ENCODE measurements at regions not wholly inside any gene's neighbourhood (a gene's known extent, or its start where the extent isn't known, plus 50 kb on each side); places are given as distances from the start of the nearest gene placed in this dataset.

DNA sequence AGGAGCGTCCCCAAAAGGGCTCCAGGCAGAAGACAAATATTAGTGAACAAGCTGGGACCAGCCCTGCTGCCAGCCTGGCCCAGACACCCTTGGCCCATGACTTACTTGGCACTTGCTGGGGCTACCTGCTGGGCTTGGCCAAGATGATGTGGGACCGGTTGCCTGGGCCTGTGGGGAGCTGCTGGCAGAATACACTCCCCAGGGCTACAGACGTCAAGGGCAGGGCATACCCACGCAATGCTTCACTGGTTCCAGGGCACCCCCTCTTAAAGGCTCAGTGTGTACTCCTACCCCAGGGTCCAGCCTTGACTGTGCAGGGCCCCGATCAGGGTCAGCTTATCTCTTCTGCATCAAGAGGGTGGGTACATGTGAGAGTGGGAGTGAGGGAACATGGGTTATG is 106.5 kb upstream of the SLC2A1 start:
- no peak for DNase-seq

DNA sequence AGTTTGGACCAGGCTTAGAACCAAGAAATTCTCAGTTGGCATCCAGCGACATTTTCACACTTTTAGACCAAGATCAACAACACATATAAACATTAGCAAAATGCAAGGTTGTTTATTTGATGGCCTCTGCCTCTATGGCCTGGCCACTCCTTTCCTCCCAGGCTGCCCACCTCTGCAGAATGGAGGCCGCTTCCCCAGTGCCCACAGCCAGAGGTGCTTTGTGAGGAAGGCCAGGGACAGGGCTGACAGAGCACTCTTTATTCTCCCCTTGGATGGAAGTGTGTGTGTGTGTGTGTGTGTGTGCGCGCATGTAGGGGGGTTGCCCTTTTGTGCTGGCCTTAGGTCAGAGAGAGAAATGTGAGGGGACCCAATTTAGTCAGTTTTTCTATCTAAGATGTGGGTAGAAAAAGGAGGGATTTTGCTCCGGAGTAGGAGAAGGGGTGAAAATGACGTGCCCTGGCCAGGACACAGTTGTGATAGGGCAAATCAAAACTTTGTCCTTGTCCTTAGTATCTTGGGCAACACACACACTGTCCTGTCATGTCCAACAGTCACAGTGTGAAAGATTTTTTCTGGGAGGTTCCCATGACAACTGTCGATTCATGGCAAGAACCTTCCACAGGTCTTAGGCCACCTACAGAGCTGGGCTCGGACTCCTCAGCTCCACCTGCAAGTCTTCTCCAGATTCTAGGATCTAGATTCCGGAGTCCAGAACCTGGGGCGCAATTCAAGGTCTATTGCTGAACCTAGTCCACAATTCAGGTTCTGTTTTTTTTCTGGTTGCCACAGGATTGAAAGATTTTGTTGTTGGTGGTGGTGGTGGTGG is 104.9 kb upstream of the SLC2A1 start:
- DNase-seq, result peak; percentile 37

DNA sequence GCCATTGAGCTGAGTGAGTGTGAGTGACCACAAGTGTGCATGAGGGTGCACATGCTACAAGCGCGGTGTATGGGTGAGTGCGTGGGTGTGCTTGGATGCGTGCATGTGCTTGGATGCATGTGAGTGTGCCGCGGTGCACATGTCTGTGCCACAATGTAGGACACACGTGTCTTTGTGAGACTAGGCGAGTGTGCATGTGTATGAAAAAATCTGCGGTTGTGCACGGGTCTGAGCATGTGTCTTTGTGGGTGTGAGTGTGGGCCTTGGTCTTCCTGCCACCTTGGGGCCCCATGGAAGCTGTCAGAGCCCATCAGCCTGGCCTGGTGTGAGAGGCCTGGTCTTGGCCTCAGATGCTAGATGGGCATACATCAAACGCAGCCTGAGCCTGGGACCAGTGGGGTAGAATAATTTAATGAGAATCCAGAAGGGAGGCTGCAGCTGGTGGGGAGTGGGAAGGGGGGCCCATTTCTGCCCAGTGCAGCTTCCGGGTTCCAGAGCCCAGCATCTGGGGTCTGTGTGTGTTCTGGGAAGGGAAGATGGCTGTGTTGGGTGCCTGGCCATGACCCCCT is 103.9 kb upstream of the SLC2A1 start:
- DNase-seq, result peak; percentile 35

DNA sequence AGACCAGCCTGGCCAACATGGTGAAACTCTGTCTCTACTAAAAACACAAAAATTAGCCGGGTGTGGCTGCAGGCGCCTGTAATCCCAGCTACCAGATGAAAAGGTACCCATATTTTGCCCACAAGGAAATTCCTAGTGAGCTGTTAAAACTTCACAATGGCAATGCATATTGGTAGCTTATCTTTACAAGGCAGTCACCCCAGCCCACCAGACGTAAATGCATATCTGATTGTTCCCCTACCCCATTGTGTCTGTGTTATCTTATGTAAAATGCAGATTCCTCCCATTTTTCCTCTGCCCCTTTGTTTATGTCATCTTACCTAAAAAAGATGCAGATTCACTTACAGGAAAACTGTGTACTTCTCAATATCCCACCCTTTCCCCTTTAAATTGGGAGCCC is 103.1 kb upstream of the SLC2A1 start:
- DNase-seq, result no peak

DNA sequence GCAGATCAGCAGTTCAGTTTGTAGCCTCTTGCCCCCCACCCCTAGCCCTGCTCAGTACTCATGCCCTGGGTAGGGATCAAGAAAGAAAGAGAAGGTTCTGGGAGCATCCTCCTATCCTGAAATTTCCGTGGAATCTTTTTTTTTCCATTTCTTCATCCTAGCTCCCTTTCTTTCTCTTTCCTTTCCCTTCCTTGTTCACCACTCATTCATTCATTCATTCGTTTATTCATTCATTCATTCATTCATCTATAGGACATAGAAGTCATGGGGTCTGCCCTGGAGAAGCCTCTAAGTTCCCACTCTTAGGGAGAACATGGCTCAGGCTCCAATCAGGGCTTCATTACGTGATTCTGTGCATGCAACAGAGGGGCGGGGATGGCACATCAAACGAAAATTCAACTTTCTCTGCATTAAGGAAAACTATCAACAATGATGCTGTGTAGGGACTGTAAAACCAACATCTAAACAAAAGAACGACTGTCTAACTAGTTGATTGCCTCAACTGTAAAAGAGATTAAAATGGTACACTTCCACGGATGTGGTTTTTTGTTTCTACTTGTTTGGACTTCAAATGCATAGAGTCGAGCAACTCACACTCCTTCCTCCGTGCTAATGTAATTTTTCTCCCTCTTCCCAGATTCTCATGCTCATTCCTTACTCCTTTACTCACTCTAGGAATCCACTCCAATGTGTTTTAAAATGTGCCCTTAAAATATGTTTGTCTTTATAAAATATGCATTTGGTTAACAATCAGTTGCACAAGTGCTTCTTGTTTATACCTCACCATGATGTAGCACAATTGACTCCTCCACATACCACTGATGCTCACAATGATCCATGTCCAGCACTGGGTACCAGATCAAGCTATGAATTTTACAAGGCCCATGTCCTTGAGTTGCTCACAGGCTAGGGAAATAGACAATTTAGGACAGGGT is 101.2 kb upstream of the SLC2A1 start:
- DNase-seq, result peak; percentile 9

DNA sequence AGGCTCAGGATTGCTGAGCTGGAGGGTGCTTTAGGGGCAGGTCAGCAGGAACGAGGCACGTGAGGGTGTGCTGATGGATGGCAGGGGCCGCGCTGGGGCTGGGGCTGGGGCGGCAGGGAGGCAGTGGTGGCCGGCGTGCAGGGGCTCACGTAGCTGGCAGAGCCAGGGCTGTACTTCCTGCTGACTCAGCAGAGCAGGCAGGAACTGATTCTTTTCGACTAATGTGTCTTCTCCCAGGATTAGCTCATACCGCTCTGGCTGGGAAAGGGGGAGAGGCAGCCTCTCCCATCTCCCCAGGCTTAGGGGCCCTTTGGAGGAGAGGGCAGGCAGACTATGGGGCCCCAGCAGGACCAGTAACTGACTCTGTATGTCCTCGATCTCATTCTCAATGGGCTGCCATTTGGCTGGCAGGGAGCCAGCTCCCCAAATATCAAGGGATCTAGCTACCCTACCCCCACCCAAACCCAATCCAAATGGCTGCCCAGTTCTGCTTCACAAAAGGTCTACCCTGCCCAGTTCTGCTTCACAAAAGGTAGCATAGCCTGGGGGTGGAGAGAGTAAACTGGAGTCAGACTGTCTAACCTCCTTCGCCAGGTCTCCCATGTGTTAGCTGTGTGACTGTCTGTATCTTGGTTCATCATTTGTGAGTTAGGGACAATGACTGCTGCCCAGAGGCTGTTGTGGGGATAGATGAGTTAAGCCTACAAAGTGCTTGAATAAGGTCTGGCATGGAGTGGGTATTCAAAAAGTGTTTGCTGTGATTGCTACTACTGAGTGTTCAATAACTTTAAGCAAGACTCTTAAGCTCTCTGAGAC is 100.1 kb upstream of the SLC2A1 start:
- DNase-seq, result no peak

DNA sequence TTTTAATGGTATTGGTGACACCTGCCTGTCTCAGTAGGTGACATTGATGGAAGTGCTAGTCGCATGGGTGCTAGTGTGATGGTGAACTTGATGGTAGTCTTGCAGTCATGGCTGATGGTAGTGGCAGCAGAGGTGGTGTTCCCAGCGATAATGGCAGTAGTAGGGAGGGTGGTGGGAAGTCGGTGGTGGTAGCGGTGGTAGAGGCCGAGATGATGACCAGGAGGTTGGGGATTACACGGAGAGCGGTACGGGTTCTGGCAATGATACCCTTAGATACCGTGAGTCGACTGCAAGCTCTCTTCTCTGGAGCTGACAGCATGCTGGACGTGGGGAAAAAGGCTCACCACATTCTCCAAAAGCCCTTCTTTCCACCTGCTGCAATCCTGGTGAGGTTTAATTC is 99.4 kb upstream of the SLC2A1 start:
- DNase-seq, result no peak

DNA sequence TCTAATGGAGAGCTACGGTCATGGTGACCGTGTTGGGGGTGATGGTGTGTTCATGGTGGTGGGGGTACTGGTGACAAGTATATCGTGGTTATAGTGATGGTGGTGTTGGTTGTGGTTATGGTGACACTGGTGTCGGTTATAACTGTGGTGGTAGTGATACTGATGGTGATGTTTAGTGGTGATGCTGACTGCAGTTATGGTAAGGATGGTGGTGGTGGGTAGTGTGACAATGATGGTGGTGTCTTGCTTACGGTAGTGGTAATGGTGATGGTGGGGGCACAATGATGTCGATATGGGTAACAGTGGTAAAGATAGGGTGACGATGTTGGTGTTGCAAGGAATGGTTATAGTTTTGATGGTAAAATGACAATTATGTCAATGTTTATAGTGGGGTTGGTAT is 98.9 kb upstream of the SLC2A1 start:
- no peak for DNase-seq

DNA sequence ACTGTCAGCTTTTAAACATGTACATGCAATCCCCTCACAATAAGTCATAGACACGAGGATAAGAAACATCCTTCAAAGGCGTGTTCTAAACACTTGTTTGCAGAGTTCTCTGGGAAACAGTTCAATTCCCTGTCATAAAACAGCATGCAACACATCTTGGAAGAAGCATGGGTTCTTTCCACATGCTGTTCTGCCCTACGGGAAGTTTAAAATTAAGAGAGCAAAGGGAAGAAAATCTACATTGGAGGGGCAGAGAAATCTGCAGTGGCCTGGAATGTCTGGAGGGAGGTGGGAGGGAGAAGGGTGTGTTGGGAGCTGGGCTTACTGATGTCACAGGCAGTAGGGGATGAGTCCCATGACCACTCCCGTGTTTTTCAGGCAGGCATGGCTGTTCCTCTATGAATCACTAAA is 98.3 kb upstream of the SLC2A1 start:
- no peak for DNase-seq

DNA sequence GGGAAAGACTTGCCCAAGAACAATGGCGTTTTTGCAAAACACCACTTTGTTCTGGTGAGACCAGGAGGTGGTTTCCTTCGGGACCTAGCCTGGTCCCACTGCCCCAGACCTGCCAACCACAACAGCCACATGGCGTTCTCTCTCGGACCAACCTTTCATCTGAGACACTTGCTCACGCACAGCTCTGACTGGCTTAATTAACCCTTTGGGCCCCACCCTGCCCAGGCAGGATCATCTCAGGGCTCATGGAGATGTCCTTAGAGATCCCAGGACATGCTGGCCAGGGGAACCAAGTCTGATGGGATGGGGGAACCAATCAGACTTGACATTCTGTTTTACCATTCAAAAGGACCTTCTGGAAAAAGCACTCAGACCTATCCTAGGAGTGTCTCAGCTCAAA is 97.8 kb upstream of the SLC2A1 start:
- DNase-seq, result no peak

DNA sequence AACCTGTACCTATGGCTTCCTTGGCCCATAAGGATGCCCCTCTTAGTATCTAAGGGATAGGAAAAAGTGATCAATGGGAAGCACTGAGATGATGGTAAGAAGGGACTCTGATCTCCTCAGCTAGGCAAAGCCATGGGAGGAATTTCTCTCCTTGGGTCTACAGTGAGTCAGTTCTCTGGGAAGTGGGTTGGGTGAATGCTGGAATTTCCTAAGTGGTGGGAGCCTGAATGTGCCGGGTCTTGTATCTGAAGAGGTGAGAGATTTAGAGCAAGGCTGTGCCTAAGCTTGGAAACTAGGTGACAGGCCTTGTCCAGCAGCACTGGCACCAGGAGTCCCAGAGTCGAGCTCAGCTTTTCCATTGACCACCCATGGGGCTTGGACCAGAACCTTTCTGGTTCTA is 96.3 kb upstream of the SLC2A1 start:
- DNase-seq, result no peak

DNA sequence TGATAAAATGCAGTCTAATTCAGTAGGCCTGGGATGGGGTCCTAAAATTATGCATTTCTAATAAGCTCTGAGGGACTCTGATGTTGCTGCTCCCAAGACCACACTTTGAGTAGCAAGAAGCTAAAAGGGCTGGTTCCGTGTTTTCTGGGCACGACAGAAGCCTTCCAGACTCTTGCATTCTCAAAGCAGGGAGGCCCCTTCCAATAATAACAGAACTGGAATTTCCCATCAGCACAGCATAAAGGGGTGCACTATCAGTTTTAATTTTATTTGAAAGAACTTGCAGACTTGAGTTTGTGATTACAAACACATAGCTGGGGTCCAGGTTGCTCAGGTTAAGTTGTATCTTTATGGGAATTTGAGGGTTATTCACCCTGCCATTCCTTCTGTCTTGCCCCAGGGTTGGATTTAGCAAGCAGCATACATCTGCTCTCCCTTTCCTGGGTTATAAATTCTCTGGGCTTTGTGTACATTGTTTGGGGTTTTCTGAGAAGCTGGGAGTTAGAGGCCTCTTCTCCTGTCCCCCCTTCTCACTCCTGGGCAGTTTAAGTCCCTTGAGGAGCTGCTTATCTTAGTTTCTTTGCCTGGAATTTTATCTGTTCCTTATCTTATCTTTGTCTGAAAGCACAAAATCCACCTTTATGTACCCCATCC is 94.2 kb upstream of the SLC2A1 start:
- DNase-seq, result no peak

DNA sequence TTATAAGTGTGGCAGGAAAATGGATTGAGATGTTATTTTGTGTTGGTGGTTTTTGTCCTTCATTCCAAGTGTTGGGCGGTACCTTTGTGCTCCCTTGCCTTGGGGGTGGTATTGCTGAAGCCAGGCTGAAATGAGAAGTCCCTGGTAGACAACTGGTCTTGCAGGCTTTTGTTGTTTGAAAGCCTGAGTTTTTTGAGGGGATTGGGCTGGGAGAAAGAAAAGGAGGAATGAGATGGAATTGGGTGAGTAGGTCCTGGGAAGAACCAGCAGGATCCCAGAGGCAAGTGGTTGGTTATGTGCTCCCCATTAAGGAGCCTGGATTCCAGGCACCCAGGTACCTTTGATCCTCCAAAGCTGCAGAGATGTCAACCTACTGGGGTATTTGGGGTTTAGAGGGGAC is 93.7 kb upstream of the SLC2A1 start:
- no peak for DNase-seq

DNA sequence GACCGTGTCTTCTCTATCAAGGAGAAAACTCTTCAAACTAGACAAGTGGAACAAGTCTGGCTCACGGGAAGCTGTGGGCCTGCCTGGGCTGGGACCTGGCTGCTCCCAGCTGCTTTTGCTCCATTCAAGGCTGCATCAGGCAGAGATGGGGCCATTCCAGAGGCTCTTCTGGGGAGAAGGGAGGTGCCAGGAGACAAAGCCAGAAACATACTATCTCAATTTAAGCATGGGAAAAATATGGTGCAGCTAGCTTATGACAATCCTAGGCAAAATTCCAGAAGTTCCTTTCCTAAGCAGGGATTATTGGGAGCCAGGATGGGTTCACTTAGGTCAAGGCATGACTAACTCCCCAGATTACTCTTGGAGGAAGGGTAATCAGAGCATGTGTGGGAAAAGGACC is 90.8 kb upstream of the SLC2A1 start:
- DNase-seq, result no peak

DNA sequence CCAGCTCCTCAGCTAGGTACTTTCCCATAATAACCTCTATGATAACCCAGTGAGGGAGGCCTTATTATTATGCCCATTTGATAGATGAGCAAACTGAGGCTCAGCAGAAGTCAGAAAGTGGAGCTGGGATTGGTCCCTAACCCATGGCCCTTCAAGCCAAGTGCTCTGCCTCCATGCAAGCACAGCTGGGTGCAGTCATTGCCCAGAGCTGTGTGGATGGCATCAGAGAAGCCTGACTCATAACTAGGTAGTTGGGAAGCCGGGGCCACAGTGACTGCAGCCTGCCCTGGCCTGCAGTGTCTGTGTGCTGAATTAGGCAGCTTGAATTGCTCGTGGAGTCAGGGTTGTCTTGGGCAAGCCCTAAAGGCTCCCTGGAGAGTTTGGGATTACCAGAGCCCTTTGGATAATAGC is 89.9 kb upstream of the SLC2A1 start:
- no peak for DNase-seq

DNA sequence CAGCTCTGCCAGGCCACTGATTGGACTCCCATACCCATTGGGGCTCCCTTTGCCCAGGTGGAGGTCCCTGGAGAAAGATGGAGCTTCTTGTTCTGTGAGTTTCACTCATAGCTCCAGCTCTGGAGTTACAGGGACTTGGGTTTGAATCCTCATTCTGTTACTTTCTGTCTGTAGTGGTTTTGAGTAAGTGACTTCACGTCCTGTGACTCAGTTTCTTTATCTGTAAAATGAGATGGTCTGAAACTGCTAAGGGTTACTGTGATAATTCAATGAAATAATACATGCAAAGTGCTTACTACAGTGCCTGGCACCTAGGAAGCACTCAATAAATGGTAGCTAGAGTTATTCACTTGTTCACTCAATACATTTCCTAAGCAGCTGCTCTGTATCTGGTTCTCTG is 88.5 kb upstream of the SLC2A1 start:
- no peak for DNase-seq

DNA sequence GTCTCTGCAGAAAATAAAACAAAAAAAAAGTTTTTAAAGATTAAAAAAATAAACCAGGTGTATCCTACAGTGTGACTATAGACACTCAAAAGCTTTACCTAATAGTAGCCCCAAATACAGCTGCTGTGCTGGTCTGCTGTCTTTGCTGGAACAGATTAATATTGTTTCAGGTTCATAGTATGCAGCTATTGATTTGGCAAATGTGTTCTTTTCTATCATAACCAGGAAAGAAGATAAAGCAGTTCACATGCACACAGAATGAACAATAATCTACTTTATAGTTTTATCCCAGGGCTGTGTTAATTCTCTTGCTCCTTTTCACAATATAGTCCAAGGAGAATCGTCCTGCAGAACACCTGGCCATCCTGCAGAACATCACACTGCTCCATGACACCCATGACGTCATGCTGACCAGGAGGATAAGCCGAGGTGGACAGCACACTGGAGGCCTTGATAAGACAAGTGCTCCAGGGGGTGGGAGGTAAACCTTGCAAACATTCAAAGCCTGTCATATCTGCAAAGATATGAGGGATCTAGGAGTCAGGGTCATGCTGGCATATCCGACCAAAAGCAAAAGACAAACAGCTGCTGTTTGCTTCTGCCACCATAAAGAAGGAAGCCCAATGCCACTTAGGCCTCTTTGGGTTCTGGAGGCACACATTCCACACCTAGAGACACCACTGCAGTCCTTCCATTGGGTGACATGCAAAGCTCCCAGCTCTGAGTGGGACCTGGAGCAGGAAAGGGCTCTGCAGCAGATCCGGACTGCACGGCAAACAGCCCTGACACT is 86.1 kb upstream of the SLC2A1 start:
- no peak for DNase-seq

DNA sequence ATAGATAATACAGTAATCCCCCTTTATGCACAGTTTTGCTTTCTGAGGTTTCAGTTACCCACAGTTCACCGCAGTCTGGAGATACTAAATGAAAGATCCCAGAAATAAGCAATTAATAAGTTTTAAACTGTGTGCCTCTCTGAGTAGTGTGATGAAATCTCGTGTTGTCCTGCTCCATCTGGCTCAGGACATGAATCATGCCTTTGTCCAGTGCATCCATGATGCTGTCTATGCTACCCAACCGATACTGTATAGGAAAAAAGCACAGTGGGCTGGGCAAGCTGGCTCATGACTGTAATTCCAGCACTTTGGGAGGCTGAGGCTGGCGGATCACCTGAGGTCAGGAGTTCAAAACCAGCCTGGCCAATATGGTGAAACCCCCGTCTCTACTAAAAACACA is 85.0 kb upstream of the SLC2A1 start:
- DNase-seq, result no peak

DNA sequence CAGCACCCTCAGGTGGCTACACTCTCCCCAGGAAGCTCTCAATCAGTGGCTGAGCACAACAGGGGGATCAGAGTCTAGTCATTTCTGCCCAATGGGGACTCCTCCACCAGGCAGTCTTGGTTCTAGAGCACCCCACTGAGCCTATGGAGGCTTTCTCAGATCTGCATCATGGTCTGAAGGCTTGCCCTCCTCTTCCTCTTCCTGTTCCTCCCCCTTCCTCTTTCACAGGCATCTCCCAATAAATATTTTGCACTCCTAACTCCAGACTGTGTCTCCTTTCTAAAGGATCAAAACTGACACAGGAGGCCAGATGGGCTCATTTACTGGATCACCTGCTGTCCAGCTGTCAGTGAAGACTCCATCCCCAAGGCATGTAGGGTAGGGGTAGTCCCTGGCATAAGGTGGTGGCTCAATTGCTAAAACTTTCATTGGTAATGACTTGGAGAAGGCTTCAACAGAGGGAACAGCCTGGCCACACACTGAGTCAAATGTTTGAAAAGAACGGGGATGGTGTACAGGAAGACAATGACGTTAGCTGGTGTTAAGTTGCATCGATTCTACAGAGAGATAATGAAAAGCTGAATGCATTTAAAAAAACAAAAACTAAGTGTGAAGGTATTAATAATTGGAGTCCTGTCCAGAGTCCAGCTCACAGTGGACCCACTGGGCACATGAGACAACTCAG is 84.2 kb upstream of the SLC2A1 start:
- DNase-seq, result no peak

DNA sequence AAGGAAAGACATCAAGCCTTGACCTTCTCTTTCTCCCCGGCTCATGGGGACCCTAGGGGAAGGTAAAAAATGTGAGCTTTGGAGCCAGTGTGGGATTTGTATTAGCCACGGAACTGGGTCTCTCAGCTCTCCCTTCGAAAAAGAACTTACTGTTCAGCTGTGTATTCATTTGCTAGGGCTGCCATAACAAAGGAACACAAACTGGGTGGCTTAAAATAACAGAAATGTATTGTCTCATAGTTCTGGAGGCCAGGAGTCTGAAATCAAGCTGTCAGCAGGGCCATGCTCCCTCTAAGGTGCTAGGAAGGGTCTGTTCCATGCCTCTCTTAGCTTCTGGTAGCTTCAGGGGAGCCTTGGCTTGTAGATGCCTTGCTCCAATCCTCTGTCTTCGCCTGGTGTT is 83.5 kb upstream of the SLC2A1 start:
- DNase-seq, result no peak

DNA sequence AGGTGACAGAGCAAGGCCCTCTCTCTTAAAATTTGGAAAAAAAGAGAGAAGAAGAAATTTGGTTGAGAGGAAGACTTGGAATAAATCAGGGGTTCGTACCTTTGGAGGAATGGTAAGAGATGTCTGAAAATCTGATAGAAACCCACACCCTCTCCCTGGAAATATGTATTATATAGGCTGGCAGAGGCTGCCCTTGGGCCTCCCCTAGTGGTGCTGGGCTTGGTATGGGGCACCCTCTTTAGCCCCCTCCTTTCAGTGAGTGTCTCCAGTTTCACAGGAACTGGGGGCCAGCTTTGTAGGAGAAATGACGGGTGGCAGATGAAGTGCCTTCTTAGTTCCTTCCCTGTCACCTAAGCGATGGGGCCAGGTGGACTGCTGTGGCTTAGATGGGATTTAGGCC is 82.9 kb upstream of the SLC2A1 start:
- no peak for DNase-seq

Data from activated CD8-positive, alpha-beta memory T cell treated with anti-CD3 and anti-CD28 coated beads for 24 hours (primary cell).